CD8-positive, alpha-beta memory T cell (primary cell): ENCODE measurements at regions not wholly inside any gene's neighbourhood (a gene's known extent, or its start where the extent isn't known, plus 50 kb on each side); places are given as distances from the start of the nearest gene placed in this dataset.

Experiments used
- CTCF ChIA-PET: fragments of 350-600 bp; sonication (Branson Sonifier 250); formaldehyde crosslinking; loops from one replicate; lab custom pipeline; 2021; ENCODE audit warnings: antibody characterized with exemption; lab: Charles Lee
- POLR2A ChIA-PET: fragments of 350-600 bp; sonication (Branson Sonifier 250); formaldehyde crosslinking; loops from one replicate; lab custom pipeline; 2021; ENCODE audit warnings: antibody characterized with exemption; lab: Charles Lee
- DNase-seq, 5 donors: peaks; one replicate each; pipeline versions ENCODE4 v3.0.0 to v3.0.0-alpha.2; 2020 to 2022; ENCODE audit warnings: mixed read lengths in 1 of 5
- H3K27ac ChIP-seq: one replicate; pipeline ENCODE4 v1.7.0; 2013; ENCODE audit warnings: low read depth, mild to moderate bottlenecking, low read length, moderate library complexity
- H3K27me3 ChIP-seq: 2 replicates; pipeline ENCODE4 v1.7.0; 2013; ENCODE audit warnings: low read length, mild to moderate bottlenecking; ENCODE audit not compliant: insufficient read depth, poor library complexity, severe bottlenecking
- H3K36me3 ChIP-seq: 2 replicates; pipeline ENCODE4 v1.7.0; 2013; ENCODE audit warnings: mild to moderate bottlenecking, low read length, moderate library complexity; ENCODE audit not compliant: insufficient read depth
- H3K4me1 ChIP-seq: 2 replicates; pipeline ENCODE4 v1.7.0; 2013; ENCODE audit warnings: mild to moderate bottlenecking, low read length, moderate library complexity; ENCODE audit not compliant: insufficient read depth
- H3K4me3 ChIP-seq: 2 replicates; pipeline ENCODE4 v1.7.0; 2013; ENCODE audit warnings: mild to moderate bottlenecking, low read length
- H3K9me3 ChIP-seq: 2 replicates; pipeline ENCODE4 v1.7.0; 2013; ENCODE audit warnings: mild to moderate bottlenecking, low read length
- H3K27ac Mint-ChIP-seq, 8 donors: one replicate each; pipeline ENCODE4 v1.8.0; 2020 to 2021; ENCODE audit warnings: mixed read lengths in 8 of 8, mild to moderate bottlenecking in 6 of 8, inconsistent platforms in 3 of 8, moderate library complexity in 3 of 8
- H3K27me3 Mint-ChIP-seq, 2 donors: one replicate each; pipeline ENCODE4 v1.8.0; 2020 to 2021; ENCODE audit warnings: mixed read lengths in 2 of 2, mild to moderate bottlenecking in 1 of 2, moderate library complexity in 1 of 2
- H3K36me3 Mint-ChIP-seq, 3 donors: one replicate each; pipeline ENCODE4 v1.8.0; 2020 to 2021; ENCODE audit warnings: mixed read lengths in 3 of 3, inconsistent platforms in 1 of 3, mild to moderate bottlenecking in 1 of 3
- H3K4me1 Mint-ChIP-seq, 3 donors: one replicate each; pipeline ENCODE4 v1.8.0; 2020 to 2021; ENCODE audit warnings: mixed read lengths in 3 of 3, inconsistent platforms in 1 of 3, mild to moderate bottlenecking in 1 of 3
- H3K4me3 Mint-ChIP-seq, 7 donors: one replicate each; pipeline ENCODE4 v1.8.0; 2020 to 2021; ENCODE audit warnings: mixed read lengths in 7 of 7, mild to moderate bottlenecking in 6 of 7, moderate library complexity in 4 of 7, inconsistent platforms in 2 of 7
- H3K9me3 Mint-ChIP-seq, 5 donors: one replicate each; pipeline ENCODE4 v1.8.0; 2020 to 2022; ENCODE audit warnings: mixed read lengths in 5 of 5, mild to moderate bottlenecking in 3 of 5, moderate library complexity in 2 of 5, inconsistent platforms in 1 of 5

GRCh38 chr4:99710681-99711345 is 53.2 kb upstream of the C4orf54 start:
- no peaks in the 10 kb centered on the region for H3K4me1 ChIP-seq
- no peak overlapping the region for H3K27ac Mint-ChIP-seq
- ChIA-PET CTCF (interaction anchor here (1.0 kb wide), 1 partner anchor 9 kb away, joined by 3 read pairs; no protein-coding TSS in a partner anchor), POLR2A (no interaction called here)
- no peak overlapping the region for H3K4me3 ChIP-seq
- H3K36me3 ChIP-seq: no peaks in the 10 kb centered on the region
- no peak for DNase-seq
- H3K9me3 ChIP-seq: no peaks in the 10 kb centered on the region
- H3K36me3 Mint-ChIP-seq: no peaks in the 10 kb centered on the region
- no peaks in the 10 kb centered on the region for H3K4me1 Mint-ChIP-seq
- H3K27me3 ChIP-seq: no peaks in the 10 kb centered on the region
- no peaks in the 10 kb centered on the region for H3K9me3 Mint-ChIP-seq
- H3K27me3 Mint-ChIP-seq: peaks cover 2 to 4% of the 10 kb centered on the region in 2 donors
- H3K4me3 Mint-ChIP-seq: no peak overlapping the region
- H3K27ac ChIP-seq: no peak overlapping the region

GRCh38 chr4:99710020-99710419 is 52.4 kb upstream of the C4orf54 start:
- Mint-ChIP-seq H3K36me3 (no peaks in the 10 kb centered on the region), H3K4me3 (no peak overlapping the region), H3K27me3 (peaks cover 2 to 7% of the 10 kb centered on the region in 2 donors), H3K4me1 (no peaks in the 10 kb centered on the region), H3K9me3 (no peaks in the 10 kb centered on the region), H3K27ac (no peak overlapping the region)
- H3K27ac ChIP-seq: no peak overlapping the region
- H3K36me3 ChIP-seq: no peaks in the 10 kb centered on the region
- POLR2A ChIA-PET: no interaction called here
- H3K9me3 ChIP-seq: no peaks in the 10 kb centered on the region
- no peaks in the 10 kb centered on the region for H3K27me3 ChIP-seq
- no peaks in the 10 kb centered on the region for H3K4me1 ChIP-seq
- CTCF ChIA-PET: no interaction called here
- DNase-seq: no peak
- no peak overlapping the region for H3K4me3 ChIP-seq

- Mint-ChIP-seq H3K27ac (no peak overlapping the region), H3K9me3 (peaks cover 0 to 4% (median 0%) of the 10 kb centered on the region in 5 donors), H3K4me1 (no peaks in the 10 kb centered on the region), H3K27me3 (peaks cover 6 to 12% of the 10 kb centered on the region in 2 donors), H3K36me3 (no peaks in the 10 kb centered on the region), H3K4me3 (no peak overlapping the region)
- POLR2A ChIA-PET: no interaction called here
- no peaks in the 10 kb centered on the region for H3K9me3 ChIP-seq
- no peak overlapping the region for H3K27ac ChIP-seq
- no peak overlapping the region for H3K4me3 ChIP-seq
- no peaks in the 10 kb centered on the region for H3K4me1 ChIP-seq
- no peaks in the 10 kb centered on the region for H3K27me3 ChIP-seq
- no peaks in the 10 kb centered on the region for H3K36me3 ChIP-seq
- no peak for DNase-seq
- CTCF ChIA-PET: no interaction called here
These were observed 50.9 kb upstream of the C4orf54 start for GRCh38 chr4:99708551-99708950.
